ENCODE measurements at regions not wholly inside any gene's neighbourhood (a gene's known extent, or its start where the extent isn't known, plus 50 kb on each side); places are given as distances from the start of the nearest gene placed in this dataset.
"Not testable (repeated sequence)": the region's sequence is repeated elsewhere in the genome, so short reads cannot be mapped to it uniquely, and the experiment has no call there.

DNA sequence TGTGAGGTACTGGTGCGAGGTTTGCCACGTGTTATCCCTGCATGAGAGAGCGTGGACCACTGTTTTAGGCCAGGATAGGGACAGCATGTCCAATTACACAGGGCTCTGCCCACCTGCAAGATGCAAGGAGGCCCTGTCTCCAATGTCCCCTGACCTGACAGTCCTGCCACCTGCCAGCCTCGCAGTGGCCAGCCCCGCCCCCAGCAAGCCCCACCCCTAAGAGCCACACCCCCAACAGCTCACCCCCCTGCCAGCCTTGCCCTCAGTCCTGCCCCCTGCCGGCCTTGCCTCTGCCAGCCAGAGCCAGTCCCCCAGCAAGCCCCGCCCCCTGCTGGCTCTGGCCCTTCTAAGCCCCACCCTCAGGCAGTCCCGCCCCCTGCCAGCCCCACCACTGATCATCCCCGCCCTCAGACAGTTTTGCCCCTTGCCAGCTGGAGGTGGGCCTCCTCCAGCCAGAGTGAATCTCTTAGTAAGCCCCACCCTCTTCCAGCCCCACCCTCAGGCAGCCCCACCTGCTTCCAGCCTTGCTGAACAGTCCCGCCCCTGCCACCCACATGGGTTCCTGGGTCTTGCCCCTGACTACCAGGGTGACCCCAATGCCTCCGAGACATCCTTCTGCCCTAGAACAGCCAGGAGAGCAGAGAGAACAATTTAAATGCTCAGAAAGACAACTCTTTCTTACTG, 62.3 kb upstream of the DPP6 start:
- intact Hi-C loops (cut with micrococcal nuclease); DNase-seq; ATAC-seq: not testable (repeated sequence)

DNA sequence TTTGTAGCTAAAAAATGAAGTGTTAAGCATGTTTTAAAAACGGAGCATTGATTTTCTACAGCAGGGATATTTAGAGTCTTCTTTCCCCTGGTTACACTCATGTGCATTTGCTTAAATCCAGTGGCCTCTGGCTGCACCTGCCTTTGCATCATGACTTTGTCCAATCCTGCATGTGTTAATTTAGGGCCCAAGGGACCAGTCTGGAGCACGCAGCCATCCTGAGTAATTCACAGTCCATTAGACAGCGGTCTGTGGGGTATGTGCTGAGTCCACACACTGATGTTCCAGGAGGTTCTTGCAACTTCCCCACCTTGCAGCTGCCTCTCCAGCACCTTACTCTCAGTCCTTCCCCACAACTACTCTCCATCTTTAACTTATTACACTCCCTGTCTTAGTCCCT, 60.7 kb upstream of the DPP6 start:
- ATAC-seq; DNase-seq; intact Hi-C loops (cut with micrococcal nuclease): not testable (repeated sequence)

DNA sequence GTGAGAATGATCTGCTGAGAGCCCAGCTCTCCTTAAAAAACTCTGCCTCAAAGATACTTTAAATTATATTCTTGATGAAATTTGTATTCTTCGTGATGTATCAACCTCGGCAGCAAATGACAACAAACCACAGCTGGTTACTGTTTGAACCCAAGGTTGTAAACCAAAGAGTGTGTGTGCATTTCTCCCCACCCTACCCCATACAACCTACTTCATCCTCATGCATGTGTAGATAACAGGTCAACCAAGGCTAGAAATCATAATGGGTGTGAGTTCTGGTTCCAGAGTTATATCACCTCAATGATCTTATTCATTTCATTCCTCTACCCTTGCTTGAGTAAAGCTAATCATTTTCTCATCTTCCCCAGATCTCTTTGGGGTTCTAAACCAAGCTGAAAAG, 58.8 kb upstream of the DPP6 start:
- DNase-seq; ATAC-seq; intact Hi-C loops (cut with micrococcal nuclease): not testable (repeated sequence)

DNA sequence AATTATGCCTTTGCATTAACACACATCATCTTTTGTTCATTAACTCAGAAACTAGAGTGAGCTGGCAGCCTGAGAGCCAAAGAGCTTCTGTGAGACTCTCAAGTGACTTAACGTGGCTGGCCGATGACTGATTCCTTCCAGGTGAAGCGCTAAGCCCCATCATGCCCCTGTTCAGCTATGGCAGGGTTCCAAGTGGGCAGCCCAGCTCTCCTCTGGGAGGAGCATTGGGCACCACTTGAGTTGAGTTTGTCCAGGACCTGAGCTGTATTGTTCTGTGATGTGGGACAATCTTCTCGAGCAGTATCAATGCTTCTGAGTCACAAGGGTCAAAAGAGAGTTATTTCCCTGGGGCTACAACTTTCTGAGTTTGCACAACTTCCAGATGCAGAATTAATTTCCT, 53.3 kb upstream of the DPP6 start:
- ATAC-seq; DNase-seq; intact Hi-C loops (cut with micrococcal nuclease): not testable (repeated sequence)
